ENCODE measurements at regions not wholly inside any gene's neighbourhood (a gene's known extent, or its start where the extent isn't known, plus 50 kb on each side); places are given as distances from the start of the nearest gene placed in this dataset.

DNA sequence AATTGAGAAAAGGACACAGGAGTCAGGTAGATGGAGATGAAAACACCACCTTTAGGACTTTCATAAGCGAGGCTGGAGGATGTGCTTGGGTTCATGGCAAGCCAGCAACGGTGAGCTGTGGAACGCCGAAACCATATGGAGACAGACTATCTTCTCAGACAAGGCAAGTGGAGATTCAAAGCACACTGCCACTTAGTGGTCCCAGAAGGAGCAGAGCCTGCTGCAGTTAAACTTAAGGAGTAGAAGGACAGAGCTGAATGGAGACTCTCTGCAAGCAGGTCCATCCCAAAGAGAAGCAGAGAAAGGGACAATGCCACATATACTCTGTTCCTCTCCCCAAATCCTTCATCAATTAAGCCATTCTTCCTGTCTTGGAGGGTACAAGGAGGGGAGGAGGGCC lies 236.3 kb upstream of the HABP2 start:
- H4K20me1 ChIP-seq, result no peaks in the 10 kb centered on the region
- no peak overlapping the region for H3K9ac ChIP-seq
- H3K4me2 ChIP-seq, result no peak overlapping the region
- H3K4me1 ChIP-seq, result peaks cover 28% of the 10 kb centered on the region
- H3K9me3 ChIP-seq, result peaks cover 56% of the 10 kb centered on the region
- H3K27me3 ChIP-seq, result no peaks in the 10 kb centered on the region
- 0 out of 2 replicates have a peak, but pooled peaks cover 4% of the 10 kb centered on the region for H3K36me3 ChIP-seq
- TF ChIP-seq Cebpa-rat (IDR thresholded peaks at IDR 0.05), result no peak
- H3K27ac ChIP-seq, result no peak overlapping the region
- H3K4me3 ChIP-seq, result no peak overlapping the region

DNA sequence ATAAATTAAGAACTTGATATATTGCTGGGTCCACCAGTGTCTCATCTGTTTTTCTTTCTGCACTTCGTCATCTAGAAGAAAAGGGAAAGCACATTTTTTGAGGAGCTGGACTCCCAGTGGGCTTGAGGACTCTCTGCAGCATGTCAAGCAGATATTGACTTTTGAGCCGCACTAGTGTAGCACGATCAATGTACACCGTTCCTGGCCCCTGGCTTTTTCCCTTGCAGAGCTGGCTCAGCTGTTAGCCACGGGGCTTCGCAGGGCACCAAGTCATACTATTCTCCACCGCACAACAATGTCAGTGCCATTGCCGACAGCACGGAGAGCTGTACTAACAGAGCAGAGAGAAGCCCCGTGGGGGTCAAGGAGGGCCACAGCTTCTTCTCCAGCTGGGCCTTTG lies 235.4 kb upstream of the HABP2 start:
- Histone ChIP-seq H3K9ac (no peak overlapping the region), H3K4me1 (peaks cover 38% of the 10 kb centered on the region), H3K4me2 (no peak overlapping the region), H3K36me3 (0 out of 2 replicates have a peak, but pooled peaks cover 4% of the 10 kb centered on the region), H4K20me1 (no peaks in the 10 kb centered on the region), H3K9me3 (peaks cover 56% of the 10 kb centered on the region), H3K4me3 (no peak overlapping the region), H3K27me3 (no peaks in the 10 kb centered on the region), H3K27ac (no peak overlapping the region)
- no peak for TF ChIP-seq Cebpa-rat (IDR thresholded peaks at IDR 0.05)

DNA sequence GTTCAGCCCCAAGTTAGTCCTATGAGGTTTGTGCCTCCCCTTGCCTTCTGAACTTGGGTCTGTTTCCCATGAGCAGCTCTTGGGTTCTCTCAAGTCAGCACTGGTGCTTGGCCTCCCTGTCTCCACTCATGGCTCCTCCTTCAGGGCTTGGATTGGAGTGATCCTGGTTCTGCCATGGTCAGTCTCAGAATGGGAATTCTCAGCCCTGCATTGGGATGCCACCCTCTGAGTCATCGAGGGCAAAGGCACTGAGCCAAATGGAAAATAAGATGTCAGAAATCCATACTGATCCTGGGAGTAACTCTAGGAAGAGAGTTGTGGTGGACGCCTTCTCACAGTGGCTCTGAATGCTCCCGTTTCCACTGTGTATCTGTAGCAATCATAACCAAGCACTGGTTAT lies 233.4 kb upstream of the HABP2 start:
- H3K36me3 ChIP-seq, result 0 out of 2 replicates have a peak, but pooled peaks cover 4% of the 10 kb centered on the region

DNA sequence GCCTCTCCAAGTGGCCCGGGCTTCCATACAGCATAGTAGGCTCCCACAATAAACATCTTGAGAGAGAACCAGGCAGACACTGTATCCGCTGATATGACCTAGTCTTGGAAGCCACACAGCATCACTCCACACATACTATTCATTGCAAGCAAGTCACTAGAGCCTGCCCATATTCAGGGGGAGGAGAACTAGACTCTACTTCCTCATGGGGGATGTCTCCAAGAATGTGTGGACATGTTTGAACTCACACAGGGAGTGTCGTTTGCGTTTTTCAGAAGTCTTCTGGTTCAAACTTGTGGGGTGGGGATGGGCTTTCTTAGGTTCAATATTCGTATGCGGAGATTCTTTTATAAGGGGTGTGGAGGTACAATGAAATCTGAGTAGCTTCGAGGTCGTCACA lies 232.6 kb upstream of the HABP2 start:
- Histone ChIP-seq H3K27me3 (no peaks in the 10 kb centered on the region), H3K4me2 (peak overlapping the region; percentile 86), H4K20me1 (no peaks in the 10 kb centered on the region), H3K9ac (peak overlapping the region; percentile 31; the same call in 1 of the 2 replicates), H3K9me3 (peaks cover 32% of the 10 kb centered on the region), H3K36me3 (0 out of 2 replicates have a peak, but pooled peaks cover 4% of the 10 kb centered on the region), H3K4me1 (peaks cover 53% of the 10 kb centered on the region), H3K4me3 (0 out of 2 replicates have a peak overlapping the region, but pooled peaks have one; percentile 35), H3K27ac (peak overlapping the region; percentile 72)
- no peak for TF ChIP-seq Cebpa-rat (IDR thresholded peaks at IDR 0.05)

More for the DNA sequence above, 233.4 kb upstream of the HABP2 start:
- Histone ChIP-seq H3K4me3 (no peak overlapping the region), H3K4me2 (peak overlapping the region; percentile 86), H3K27ac (peak overlapping the region; percentile 72), H4K20me1 (no peaks in the 10 kb centered on the region), H3K9ac (no peak overlapping the region), H3K27me3 (no peaks in the 10 kb centered on the region), H3K9me3 (peaks cover 39% of the 10 kb centered on the region), H3K4me1 (peaks cover 52% of the 10 kb centered on the region)
- TF ChIP-seq Cebpa-rat (IDR thresholded peaks at IDR 0.05), result no peak

DNA sequence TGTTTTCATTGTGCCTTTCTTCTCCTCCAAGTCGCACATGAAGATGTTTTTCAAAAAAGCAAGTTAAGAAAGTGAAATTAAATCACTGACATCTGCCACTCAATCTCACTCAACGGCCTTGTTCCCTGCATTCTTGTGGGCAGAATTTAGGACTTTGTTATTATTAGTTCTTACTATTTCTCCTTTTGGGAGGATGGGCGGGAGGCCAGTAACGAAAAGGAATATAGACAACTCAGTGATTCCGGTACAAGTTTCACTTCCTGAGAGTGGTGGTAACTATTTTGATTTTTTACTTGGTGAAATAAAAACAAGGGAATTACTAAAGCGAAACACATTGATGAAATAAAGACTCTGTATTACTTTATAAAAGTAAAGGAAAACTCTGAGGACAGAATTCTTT lies 231.9 kb upstream of the HABP2 start:
- H3K9ac ChIP-seq, result peak overlapping the region; percentile 31; the same call in 1 of the 2 replicates
- 0 out of 2 replicates have a peak, but pooled peaks cover 4% of the 10 kb centered on the region for H3K36me3 ChIP-seq
- no peaks in the 10 kb centered on the region for H4K20me1 ChIP-seq
- TF ChIP-seq Cebpa-rat (IDR thresholded peaks at IDR 0.05), result no peak
- H3K9me3 ChIP-seq, result peaks cover 24% of the 10 kb centered on the region
- H3K4me1 ChIP-seq, result peaks cover 61% of the 10 kb centered on the region
- peak overlapping the region; percentile 35 for H3K4me3 ChIP-seq
- H3K4me2 ChIP-seq, result peak overlapping the region; percentile 86
- H3K27ac ChIP-seq, result peak overlapping the region; percentile 72
- no peaks in the 10 kb centered on the region for H3K27me3 ChIP-seq

DNA sequence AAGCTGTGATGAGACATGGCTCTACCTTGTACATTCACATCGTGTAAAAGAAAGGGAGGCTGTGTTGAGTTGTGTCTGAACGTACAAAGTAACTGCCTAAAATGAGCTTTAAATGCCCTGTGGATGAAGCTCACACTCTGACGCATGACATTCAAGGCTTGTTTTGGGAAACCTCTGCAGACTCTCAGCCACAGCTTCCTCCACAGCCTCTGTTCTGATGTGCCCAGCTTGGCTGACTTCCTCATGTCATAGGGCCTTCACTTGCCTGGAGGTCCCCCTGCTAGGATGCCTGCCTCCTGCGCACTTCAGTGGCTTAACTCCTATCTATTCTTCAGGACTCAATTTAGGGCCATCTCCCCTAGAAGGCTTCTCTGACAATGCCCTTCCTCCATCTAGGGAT lies 230.0 kb upstream of the HABP2 start:
- Histone ChIP-seq H3K9ac (no peak overlapping the region), H3K27ac (peak overlapping the region; percentile 72; the same call in 1 of the 2 replicates), H4K20me1 (no peaks in the 10 kb centered on the region), H3K36me3 (no peaks in the 10 kb centered on the region), H3K4me3 (no peak overlapping the region), H3K4me2 (peak overlapping the region; percentile 86), H3K9me3 (peaks cover 5% of the 10 kb centered on the region), H3K27me3 (no peaks in the 10 kb centered on the region), H3K4me1 (peaks cover 77% of the 10 kb centered on the region)
- no peak for TF ChIP-seq Cebpa-rat (IDR thresholded peaks at IDR 0.05)

DNA sequence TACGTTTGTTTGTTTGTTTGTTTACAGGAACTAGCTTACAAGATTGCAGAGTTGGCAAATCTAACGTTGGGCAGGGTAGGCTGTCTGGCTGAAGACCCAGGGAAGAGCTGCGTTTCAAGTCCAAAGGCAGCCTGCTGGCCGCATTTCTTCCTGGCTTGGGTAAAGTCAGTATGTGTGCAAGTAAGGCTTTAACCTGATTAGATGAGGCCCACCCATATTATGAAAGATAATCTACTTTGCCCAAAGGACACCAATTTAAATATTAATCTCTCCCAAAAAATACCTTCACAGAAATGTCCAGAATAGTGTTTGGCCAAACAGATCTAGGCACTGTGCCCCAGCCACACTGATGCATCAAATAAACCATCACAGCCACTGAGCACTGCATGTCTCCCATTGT lies 228.9 kb upstream of the HABP2 start:
- Histone ChIP-seq H3K27ac (no peak overlapping the region), H4K20me1 (no peaks in the 10 kb centered on the region), H3K4me2 (0 out of 2 replicates have a peak overlapping the region, but pooled peaks have one; percentile 86), H3K4me1 (peaks cover 83% of the 10 kb centered on the region), H3K9me3 (no peaks in the 10 kb centered on the region), H3K27me3 (no peaks in the 10 kb centered on the region), H3K36me3 (no peaks in the 10 kb centered on the region), H3K9ac (no peak overlapping the region), H3K4me3 (no peak overlapping the region)
- TF ChIP-seq Cebpa-rat (IDR thresholded peaks at IDR 0.05), result no peak

DNA sequence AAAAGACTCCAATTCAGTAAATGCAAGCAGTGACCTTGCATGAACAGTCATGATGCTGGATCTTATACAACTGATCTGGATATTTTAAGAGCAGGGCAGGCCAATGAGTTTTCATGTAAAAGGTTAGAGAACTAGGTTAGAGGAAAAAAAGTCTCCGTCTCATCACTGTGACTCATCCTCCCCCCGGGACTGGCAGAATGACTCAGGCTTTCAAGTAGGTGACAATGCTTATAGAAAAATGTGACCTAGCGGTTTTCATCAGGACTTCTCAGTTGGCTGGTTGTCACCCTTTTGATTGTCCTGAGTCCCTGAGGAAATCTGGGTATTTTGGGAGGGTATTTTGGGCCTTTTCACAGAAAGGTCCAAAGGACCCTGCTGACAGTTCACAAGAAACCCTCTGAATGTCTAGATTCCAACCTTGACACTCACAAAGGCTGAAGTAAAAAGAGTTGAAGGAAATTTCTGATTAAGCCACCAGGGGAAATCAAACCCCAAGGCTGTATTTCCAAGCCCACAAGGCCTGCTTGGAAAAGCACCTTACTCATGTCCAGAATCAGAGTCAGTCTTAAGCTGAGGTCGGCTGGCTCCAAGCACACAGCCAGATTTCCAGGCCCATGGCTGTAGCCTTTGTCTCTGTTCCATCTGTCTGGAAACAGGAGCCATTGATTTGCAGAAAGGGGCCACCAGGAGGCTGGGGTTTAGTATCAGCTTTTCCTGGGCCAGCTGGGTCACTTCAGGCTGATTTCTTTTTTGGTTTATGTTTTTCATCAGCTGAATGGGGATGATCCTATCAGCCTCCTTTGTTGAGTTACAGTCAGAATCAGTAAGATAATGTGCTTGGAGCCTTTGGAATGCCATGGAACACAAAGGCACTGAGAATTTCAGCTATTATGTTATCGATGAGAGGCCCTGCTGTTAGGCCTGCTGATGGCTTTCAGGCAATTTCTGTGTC lies 226.4 kb upstream of the HABP2 start:
- TF ChIP-seq Cebpa-rat (IDR thresholded peaks at IDR 0.05), result no peak
- no peak overlapping the region for H3K4me3 ChIP-seq
- H4K20me1 ChIP-seq, result no peaks in the 10 kb centered on the region
- H3K4me2 ChIP-seq, result peak overlapping the region; percentile 49
- no peaks in the 10 kb centered on the region for H3K27me3 ChIP-seq
- no peaks in the 10 kb centered on the region for H3K36me3 ChIP-seq
- peaks cover 62% of the 10 kb centered on the region for H3K4me1 ChIP-seq
- no peaks in the 10 kb centered on the region for H3K9me3 ChIP-seq
- H3K9ac ChIP-seq, result no peak overlapping the region
- no peak overlapping the region; the same call in 1 of the 2 replicates for H3K27ac ChIP-seq

DNA sequence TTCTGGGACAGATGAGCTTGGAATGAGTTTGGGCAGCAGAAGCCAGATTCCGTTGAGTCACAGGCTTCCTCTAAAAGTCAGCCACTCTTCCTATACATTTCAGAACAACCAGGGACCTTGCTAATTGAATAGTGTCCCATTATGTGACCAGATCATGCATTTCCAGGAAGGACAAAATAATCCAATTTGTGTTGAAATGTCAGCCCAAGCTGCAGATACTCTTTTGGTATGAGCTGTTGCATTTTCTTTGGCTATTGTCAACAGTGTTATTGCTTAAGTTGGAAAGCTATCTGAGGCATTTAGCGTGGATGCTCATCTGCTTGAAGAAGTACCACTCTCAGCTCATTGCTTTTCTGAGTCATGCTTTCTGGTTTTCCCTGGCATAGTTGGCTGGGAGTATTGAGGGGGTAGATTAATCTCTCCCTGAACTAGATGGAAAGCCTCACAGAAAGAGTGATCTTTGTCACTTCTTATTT lies 223.7 kb upstream of the HABP2 start:
- H3K4me1 ChIP-seq, result peaks cover 42% of the 10 kb centered on the region
- no peaks in the 10 kb centered on the region for H3K27me3 ChIP-seq

DNA sequence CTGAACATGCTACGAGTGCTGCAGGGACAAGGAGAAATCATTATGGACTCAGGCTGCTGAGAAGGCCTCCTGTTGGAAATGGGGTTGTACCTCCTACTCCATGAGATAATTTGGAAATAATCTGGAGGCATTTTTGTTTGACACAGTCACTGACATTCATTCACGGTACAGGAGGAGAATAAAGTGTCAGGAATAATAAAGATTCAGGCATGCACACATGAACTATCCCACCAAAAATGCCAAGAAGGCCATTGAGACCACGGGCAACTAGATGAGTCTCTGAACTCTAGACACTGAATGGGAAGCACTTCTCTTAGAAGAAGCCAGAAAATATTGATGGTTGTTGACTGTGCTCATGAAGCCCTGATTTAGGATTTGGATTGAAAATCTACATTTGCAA lies 220.9 kb upstream of the HABP2 start:
- no peak for TF ChIP-seq Cebpa-rat (IDR thresholded peaks at IDR 0.05)

More for the DNA sequence above, 223.7 kb upstream of the HABP2 start:
- Histone ChIP-seq H3K9ac (no peak overlapping the region), H3K4me2 (no peak overlapping the region), H4K20me1 (no peaks in the 10 kb centered on the region), H3K36me3 (no peaks in the 10 kb centered on the region), H3K4me3 (no peak overlapping the region), H3K9me3 (peaks cover 9% of the 10 kb centered on the region; the same call in 1 of the 2 replicates), H3K27ac (no peak overlapping the region)
- no peak for TF ChIP-seq Cebpa-rat (IDR thresholded peaks at IDR 0.05)

More for the DNA sequence above, 220.9 kb upstream of the HABP2 start:
- Histone ChIP-seq H3K4me3 (no peak overlapping the region), H4K20me1 (no peaks in the 10 kb centered on the region), H3K36me3 (no peaks in the 10 kb centered on the region), H3K9ac (no peak overlapping the region), H3K27me3 (no peaks in the 10 kb centered on the region), H3K27ac (no peak overlapping the region), H3K4me2 (0 out of 2 replicates have a peak overlapping the region, but pooled peaks have one; percentile 1), H3K9me3 (peaks cover 11% of the 10 kb centered on the region; the same call in 1 of the 2 replicates), H3K4me1 (peaks cover 23% of the 10 kb centered on the region)

All from BLaER1 (cell line).